HEK293 (cell line): ENCODE measurements at regions not wholly inside any gene's neighbourhood (a gene's known extent, or its start where the extent isn't known, plus 50 kb on each side); places are given as distances from the start of the nearest gene placed in this dataset.

Source experiments
- SALL2 ChIP-seq: fragments of 450-650 bp; formaldehyde crosslinking; IDR thresholded peaks from 2 replicates; pipeline ENCODE4 v1.5.0; 2017; ENCODE audit warnings: missing biosample characterization, mild to moderate bottlenecking, missing genetic modification characterization, borderline replicate concordance
- YY1 ChIP-seq: fragments of 450-650 bp; formaldehyde crosslinking; IDR thresholded peaks from 2 replicates; pipeline ENCODE4 v1.5.1; 2018; ENCODE audit warnings: missing biosample characterization, missing genetic modification characterization
- ZBTB7A ChIP-seq: fragments of 450-650 bp; formaldehyde crosslinking; IDR thresholded peaks from 2 replicates; pipeline ENCODE4 v1.5.1; 2016; ENCODE audit warnings: low read depth, missing biosample characterization, missing genetic modification characterization
- ZNF133 ChIP-seq: fragments of 450-650 bp; formaldehyde crosslinking; IDR thresholded peaks from 2 replicates; pipeline ENCODE4 v1.5.1; 2016; ENCODE audit warnings: missing biosample characterization, missing genetic modification characterization
- ZNF23 ChIP-seq: fragments of 450-650 bp; formaldehyde crosslinking; IDR thresholded peaks from 2 replicates; pipeline ENCODE4 v1.5.1; 2016; ENCODE audit warnings: missing biosample characterization, missing genetic modification characterization, borderline replicate concordance
- ZNF292 ChIP-seq: fragments of 450-650 bp; formaldehyde crosslinking; IDR thresholded peaks from 2 replicates; pipeline ENCODE4 v1.5.1; 2016; ENCODE audit warnings: low read depth, missing biosample characterization, missing genetic modification characterization, borderline replicate concordance
- ZNF777 ChIP-seq: fragments of 450-650 bp; formaldehyde crosslinking; IDR thresholded peaks from 2 replicates; pipeline ENCODE4 v1.5.1; 2017; ENCODE audit warnings: missing biosample characterization, missing genetic modification characterization, borderline replicate concordance
- TF ChIP-seq, protein P1 (sequence below): fragments of 450-650 bp; formaldehyde crosslinking; IDR thresholded peaks from 2 replicates; pipeline ENCODE4 v1.5.1; 2016; ENCODE audit warnings: missing biosample characterization, missing genetic modification characterization
- TF ChIP-seq, protein P2 (sequence below): fragments of 450-650 bp; formaldehyde crosslinking; IDR thresholded peaks from 2 replicates; pipeline ENCODE4 v1.5.1; 2016; ENCODE audit warnings: missing biosample characterization, missing genetic modification characterization, borderline replicate concordance
- TF ChIP-seq, protein P3 (sequence below): fragments of 450-650 bp; formaldehyde crosslinking; IDR thresholded peaks from 2 replicates; pipeline ENCODE4 v1.5.1; 2016; ENCODE audit warnings: missing biosample characterization, missing genetic modification characterization

DNA sequence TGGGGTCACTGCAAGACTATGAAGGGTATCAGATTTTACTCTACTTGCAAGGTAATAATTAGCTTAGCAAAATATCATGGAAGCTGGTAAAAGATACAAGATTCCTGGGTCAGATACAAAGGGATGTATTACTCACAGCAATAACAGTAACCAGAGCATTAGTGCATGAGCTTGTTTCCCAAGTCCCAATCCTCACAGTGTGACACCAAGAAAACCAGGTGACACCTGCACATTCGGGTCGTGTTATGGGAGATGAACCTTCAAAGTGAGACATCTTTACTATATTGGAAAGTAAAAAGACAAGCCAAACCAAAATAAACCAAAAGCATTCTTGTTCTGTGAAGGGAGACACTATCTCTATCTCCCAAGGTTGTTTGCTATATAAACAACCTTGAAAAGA, 528.7 kb upstream of the TGFBR2 start:
- TF ChIP-seq, protein P1, sequence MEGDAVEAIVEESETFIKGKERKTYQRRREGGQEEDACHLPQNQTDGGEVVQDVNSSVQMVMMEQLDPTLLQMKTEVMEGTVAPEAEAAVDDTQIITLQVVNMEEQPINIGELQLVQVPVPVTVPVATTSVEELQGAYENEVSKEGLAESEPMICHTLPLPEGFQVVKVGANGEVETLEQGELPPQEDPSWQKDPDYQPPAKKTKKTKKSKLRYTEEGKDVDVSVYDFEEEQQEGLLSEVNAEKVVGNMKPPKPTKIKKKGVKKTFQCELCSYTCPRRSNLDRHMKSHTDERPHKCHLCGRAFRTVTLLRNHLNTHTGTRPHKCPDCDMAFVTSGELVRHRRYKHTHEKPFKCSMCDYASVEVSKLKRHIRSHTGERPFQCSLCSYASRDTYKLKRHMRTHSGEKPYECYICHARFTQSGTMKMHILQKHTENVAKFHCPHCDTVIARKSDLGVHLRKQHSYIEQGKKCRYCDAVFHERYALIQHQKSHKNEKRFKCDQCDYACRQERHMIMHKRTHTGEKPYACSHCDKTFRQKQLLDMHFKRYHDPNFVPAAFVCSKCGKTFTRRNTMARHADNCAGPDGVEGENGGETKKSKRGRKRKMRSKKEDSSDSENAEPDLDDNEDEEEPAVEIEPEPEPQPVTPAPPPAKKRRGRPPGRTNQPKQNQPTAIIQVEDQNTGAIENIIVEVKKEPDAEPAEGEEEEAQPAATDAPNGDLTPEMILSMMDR (tag by site-specific recombination), result no peak
- TF ChIP-seq YY1 (tag by site-specific recombination) (no peak), ZNF133 (no peak), SALL2 (tag by site-specific recombination) (no peak), ZNF23 (tag by site-specific recombination) (no peak), ZNF777 (tag by site-specific recombination) (no peak), ZBTB7A (tag by site-specific recombination) (no peak), ZNF292 (tag by site-specific recombination) (no peak)
- TF ChIP-seq, protein P2, sequence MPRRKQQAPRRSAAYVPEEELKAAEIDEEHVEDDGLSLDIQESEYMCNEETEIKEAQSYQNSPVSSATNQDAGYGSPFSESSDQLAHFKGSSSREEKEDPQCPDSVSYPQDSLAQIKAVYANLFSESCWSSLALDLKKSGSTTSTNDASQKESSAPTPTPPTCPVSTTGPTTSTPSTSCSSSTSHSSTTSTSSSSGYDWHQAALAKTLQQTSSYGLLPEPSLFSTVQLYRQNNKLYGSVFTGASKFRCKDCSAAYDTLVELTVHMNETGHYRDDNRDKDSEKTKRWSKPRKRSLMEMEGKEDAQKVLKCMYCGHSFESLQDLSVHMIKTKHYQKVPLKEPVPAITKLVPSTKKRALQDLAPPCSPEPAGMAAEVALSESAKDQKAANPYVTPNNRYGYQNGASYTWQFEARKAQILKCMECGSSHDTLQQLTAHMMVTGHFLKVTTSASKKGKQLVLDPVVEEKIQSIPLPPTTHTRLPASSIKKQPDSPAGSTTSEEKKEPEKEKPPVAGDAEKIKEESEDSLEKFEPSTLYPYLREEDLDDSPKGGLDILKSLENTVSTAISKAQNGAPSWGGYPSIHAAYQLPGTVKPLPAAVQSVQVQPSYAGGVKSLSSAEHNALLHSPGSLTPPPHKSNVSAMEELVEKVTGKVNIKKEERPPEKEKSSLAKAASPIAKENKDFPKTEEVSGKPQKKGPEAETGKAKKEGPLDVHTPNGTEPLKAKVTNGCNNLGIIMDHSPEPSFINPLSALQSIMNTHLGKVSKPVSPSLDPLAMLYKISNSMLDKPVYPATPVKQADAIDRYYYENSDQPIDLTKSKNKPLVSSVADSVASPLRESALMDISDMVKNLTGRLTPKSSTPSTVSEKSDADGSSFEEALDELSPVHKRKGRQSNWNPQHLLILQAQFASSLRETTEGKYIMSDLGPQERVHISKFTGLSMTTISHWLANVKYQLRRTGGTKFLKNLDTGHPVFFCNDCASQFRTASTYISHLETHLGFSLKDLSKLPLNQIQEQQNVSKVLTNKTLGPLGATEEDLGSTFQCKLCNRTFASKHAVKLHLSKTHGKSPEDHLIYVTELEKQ (tag by site-specific recombination), result no peak
- TF ChIP-seq, protein P3, sequence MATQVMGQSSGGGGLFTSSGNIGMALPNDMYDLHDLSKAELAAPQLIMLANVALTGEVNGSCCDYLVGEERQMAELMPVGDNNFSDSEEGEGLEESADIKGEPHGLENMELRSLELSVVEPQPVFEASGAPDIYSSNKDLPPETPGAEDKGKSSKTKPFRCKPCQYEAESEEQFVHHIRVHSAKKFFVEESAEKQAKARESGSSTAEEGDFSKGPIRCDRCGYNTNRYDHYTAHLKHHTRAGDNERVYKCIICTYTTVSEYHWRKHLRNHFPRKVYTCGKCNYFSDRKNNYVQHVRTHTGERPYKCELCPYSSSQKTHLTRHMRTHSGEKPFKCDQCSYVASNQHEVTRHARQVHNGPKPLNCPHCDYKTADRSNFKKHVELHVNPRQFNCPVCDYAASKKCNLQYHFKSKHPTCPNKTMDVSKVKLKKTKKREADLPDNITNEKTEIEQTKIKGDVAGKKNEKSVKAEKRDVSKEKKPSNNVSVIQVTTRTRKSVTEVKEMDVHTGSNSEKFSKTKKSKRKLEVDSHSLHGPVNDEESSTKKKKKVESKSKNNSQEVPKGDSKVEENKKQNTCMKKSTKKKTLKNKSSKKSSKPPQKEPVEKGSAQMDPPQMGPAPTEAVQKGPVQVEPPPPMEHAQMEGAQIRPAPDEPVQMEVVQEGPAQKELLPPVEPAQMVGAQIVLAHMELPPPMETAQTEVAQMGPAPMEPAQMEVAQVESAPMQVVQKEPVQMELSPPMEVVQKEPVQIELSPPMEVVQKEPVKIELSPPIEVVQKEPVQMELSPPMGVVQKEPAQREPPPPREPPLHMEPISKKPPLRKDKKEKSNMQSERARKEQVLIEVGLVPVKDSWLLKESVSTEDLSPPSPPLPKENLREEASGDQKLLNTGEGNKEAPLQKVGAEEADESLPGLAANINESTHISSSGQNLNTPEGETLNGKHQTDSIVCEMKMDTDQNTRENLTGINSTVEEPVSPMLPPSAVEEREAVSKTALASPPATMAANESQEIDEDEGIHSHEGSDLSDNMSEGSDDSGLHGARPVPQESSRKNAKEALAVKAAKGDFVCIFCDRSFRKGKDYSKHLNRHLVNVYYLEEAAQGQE (tag by site-specific recombination), result no peak
